ENCODE measurements at regions not wholly inside any gene's neighbourhood (a gene's known extent, or its start where the extent isn't known, plus 50 kb on each side); places are given as distances from the start of the nearest gene placed in this dataset.
"Not testable (repeated sequence)": the region's sequence is repeated elsewhere in the genome, so short reads cannot be mapped to it uniquely, and the experiment has no call there.

DNA sequence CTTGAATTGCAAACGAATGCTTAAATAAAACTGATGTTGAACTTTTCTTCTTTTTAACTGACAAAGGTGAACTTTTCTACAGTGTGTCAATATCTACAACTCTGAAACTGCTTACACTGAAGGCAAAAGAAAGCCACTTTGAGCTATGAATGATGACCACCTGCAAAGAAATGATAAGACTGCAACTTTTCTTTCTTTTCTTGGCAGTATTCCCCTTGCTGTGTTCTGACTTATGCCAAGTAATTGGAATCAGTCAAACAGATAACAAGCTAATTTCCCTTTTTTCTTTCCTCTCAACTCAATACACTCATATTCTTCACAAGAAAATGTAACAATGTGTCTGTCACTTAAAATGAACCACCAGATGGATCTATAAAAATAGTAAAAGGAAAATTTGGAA is 588.1 kb upstream of the BRINP3 start:
- Histone ChIP-seq H3K4me3 (ENCODE audit: control insufficient read depth in 1 of 2, extremely low read depth in 1 of 2, low read length in 1 of 2) (no peak overlapping the region), H3K36me3 (ENCODE audit: control insufficient read depth in 2 of 2, extremely low read depth in 1 of 2, insufficient read depth in 1 of 2, low read length in 1 of 2) (no peaks in the 10 kb centered on the region), H3K27ac (ENCODE audit: low read length) (no peak overlapping the region), H3K4me1 (ENCODE audit: control insufficient read depth in 1 of 2, extremely low read depth in 1 of 2, insufficient read depth in 2 of 2, low read length in 2 of 2) (no peaks in the 10 kb centered on the region), H3K9me3 (no peaks in the 10 kb centered on the region), H3K27me3 (replicated peaks in 1 of 2; ENCODE audit: control insufficient read depth in 2 of 2, extremely low read depth in 1 of 2, insufficient read depth in 2 of 2, low read length in 1 of 2) (no peaks in the 10 kb centered on the region)
- Mint-ChIP-seq H3K27ac (no peak overlapping the region), H3K4me3 (no peak overlapping the region), H3K36me3 (no peaks in the 10 kb centered on the region), H3K4me1 (no peaks in the 10 kb centered on the region), H3K27me3 (no peaks in the 10 kb centered on the region), H3K9me3 (peaks cover 11 to 20% (median 18%) of the 10 kb centered on the region in 3 donors)
- no CpG with 5 or more reads among the region's 1 CpG for WGBS (ENCODE audit: insufficient coverage)
- ATAC-seq (replicated peaks in 1 of 4) (no peak), DNase-seq (no peak)
- POLR2A ChIA-PET: no interaction called here
- CTCF ChIA-PET: no interaction called here

DNA sequence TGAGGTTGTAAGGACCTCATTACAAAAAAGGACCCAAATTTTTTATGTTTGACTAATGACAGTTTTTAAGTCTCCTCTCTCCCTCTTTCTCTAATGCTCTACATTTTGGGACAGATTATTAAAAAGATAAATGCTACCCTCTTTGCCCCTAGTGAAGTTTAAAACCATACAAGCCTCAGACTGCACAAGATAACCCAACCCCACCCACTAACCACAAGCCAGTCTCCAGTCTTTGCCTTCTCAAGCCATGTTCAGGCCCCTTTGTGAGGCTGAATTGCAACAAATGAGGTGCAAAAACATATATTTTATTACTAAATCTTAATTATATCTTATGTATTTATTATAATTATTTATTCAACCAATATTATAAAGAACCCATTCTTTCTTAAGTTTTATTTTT is 597.2 kb upstream of the BRINP3 start:
- H3K4me1 ChIP-seq (ENCODE audit: control insufficient read depth in 1 of 2, extremely low read depth in 1 of 2, insufficient read depth in 2 of 2, low read length in 2 of 2): no peaks in the 10 kb centered on the region
- Mint-ChIP-seq H3K9me3 (peaks cover 3 to 12% (median 5%) of the 10 kb centered on the region in 3 donors), H3K4me3 (no peak overlapping the region), H3K27ac (no peak overlapping the region), H3K36me3 (no peaks in the 10 kb centered on the region), H3K4me1 (no peaks in the 10 kb centered on the region), H3K27me3 (no peaks in the 10 kb centered on the region)
- DNase-seq (no peak), ATAC-seq (replicated peaks in 1 of 4) (no peak)
- no peaks in the 10 kb centered on the region for H3K36me3 ChIP-seq (ENCODE audit: control insufficient read depth in 2 of 2, extremely low read depth in 1 of 2, insufficient read depth in 1 of 2, low read length in 1 of 2)
- no peaks in the 10 kb centered on the region for H3K9me3 ChIP-seq
- H3K4me3 ChIP-seq (ENCODE audit: control insufficient read depth in 1 of 2, extremely low read depth in 1 of 2, low read length in 1 of 2): no peak overlapping the region
- H3K27me3 ChIP-seq (replicated peaks in 1 of 2; ENCODE audit: control insufficient read depth in 2 of 2, extremely low read depth in 1 of 2, insufficient read depth in 2 of 2, low read length in 1 of 2): no peaks in the 10 kb centered on the region
- ChIA-PET CTCF (no interaction called here), POLR2A (no interaction called here)
- H3K27ac ChIP-seq (ENCODE audit: low read length): no peak overlapping the region

DNA sequence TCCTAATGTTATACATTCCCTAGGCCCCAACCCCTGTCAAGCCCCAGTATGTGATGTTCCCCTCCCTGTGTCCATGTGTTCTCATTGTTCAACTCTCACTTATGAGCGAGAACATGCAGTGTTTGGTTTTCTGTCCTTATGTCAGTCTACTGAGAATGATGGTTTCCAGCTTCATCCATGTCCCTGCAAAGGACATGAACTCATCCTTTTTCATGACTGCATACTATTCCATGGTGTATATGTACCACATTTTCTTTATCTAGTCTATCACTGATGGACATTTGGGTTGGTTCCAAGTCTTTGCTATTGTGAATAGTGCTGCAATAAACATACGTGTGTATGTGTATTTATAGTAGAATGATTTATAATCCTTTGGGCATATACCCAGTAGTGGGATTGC is 605.4 kb upstream of the BRINP3 start:
- H3K4me1 ChIP-seq (ENCODE audit: control insufficient read depth in 1 of 2, extremely low read depth in 1 of 2, insufficient read depth in 2 of 2, low read length in 2 of 2); H3K4me1 Mint-ChIP-seq; H3K27me3 Mint-ChIP-seq; POLR2A ChIA-PET; H3K9me3 ChIP-seq; CTCF ChIA-PET; ATAC-seq (replicated peaks in 1 of 4); H3K27ac Mint-ChIP-seq; DNase-seq; H3K36me3 ChIP-seq (ENCODE audit: control insufficient read depth in 2 of 2, extremely low read depth in 1 of 2, insufficient read depth in 1 of 2, low read length in 1 of 2); H3K36me3 Mint-ChIP-seq; H3K27ac ChIP-seq (ENCODE audit: low read length); H3K4me3 Mint-ChIP-seq; H3K4me3 ChIP-seq (ENCODE audit: control insufficient read depth in 1 of 2, extremely low read depth in 1 of 2, low read length in 1 of 2); H3K27me3 ChIP-seq (replicated peaks in 1 of 2; ENCODE audit: control insufficient read depth in 2 of 2, extremely low read depth in 1 of 2, insufficient read depth in 2 of 2, low read length in 1 of 2): not testable (repeated sequence)
- H3K9me3 Mint-ChIP-seq: peaks cover 13 to 30% (median 14%) of the 10 kb centered on the region in 3 donors
- WGBS (ENCODE audit: insufficient coverage): no CpG with 5 or more reads among the region's 2 CpGs

DNA sequence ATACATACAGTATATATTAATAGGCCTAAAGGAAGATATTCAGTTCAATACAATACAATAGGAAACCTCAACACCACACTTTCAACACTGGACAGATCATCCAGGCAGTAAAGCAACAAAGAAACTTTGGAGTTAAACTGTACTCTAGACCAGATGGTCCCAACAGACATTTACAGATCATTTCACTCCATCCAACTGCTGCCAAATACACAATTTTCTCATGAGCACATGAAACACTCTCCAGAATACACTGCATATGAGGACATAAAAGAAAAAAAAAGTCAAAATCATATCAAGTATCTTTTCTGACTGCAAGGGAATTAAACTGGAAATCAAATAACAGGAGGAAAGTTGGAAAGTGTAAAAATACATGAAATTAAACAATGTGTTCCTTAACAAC is 607.5 kb upstream of the BRINP3 start:
- ATAC-seq (replicated peaks in 1 of 4) (no peak), DNase-seq (no peak)
- peaks cover 12 to 25% (median 15%) of the 10 kb centered on the region in 3 donors for H3K9me3 Mint-ChIP-seq
- Histone ChIP-seq H3K9me3 (no peaks in the 10 kb centered on the region), H3K36me3 (ENCODE audit: control insufficient read depth in 2 of 2, extremely low read depth in 1 of 2, insufficient read depth in 1 of 2, low read length in 1 of 2) (no peaks in the 10 kb centered on the region), H3K4me3 (ENCODE audit: control insufficient read depth in 1 of 2, extremely low read depth in 1 of 2, low read length in 1 of 2) (no peak overlapping the region), H3K27ac (ENCODE audit: low read length) (no peak overlapping the region), H3K4me1 (ENCODE audit: control insufficient read depth in 1 of 2, extremely low read depth in 1 of 2, insufficient read depth in 2 of 2, low read length in 2 of 2) (no peaks in the 10 kb centered on the region), H3K27me3 (replicated peaks in 1 of 2; ENCODE audit: control insufficient read depth in 2 of 2, extremely low read depth in 1 of 2, insufficient read depth in 2 of 2, low read length in 1 of 2) (no peaks in the 10 kb centered on the region)
- H3K4me3 Mint-ChIP-seq: no peak overlapping the region
- ChIA-PET POLR2A (no interaction called here), CTCF (no interaction called here)
- no peak overlapping the region for H3K27ac Mint-ChIP-seq
- no peaks in the 10 kb centered on the region for H3K36me3 Mint-ChIP-seq
- H3K27me3 Mint-ChIP-seq: no peaks in the 10 kb centered on the region
- H3K4me1 Mint-ChIP-seq: no peaks in the 10 kb centered on the region

DNA sequence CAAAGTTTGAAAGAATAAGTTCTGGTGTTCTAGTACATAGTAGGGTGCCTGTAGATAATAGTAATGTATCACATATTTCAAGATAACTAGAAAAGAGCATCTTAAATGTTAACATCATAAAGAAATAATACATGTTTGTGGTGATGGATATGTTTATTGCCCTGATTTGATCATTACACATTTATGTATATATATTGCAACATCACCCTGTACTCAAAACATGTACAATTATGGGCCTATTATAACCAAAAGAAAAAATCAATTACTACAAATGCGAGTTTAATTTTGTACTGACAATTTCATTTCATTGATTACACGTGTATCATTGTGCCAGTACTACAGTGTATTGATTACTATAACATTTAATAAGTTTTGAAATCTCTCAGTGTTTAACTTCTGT is 609.2 kb upstream of the BRINP3 start:
- DNase-seq (no peak), ATAC-seq (replicated peaks in 1 of 4) (no peak)
- H3K27me3 ChIP-seq (replicated peaks in 1 of 2; ENCODE audit: control insufficient read depth in 2 of 2, extremely low read depth in 1 of 2, insufficient read depth in 2 of 2, low read length in 1 of 2): no peaks in the 10 kb centered on the region
- Mint-ChIP-seq H3K36me3 (no peaks in the 10 kb centered on the region), H3K27ac (no peak overlapping the region), H3K4me3 (no peak overlapping the region), H3K9me3 (peaks cover 12 to 13% (median 13%) of the 10 kb centered on the region in 3 donors), H3K4me1 (no peaks in the 10 kb centered on the region), H3K27me3 (no peaks in the 10 kb centered on the region)
- H3K4me3 ChIP-seq (ENCODE audit: control insufficient read depth in 1 of 2, extremely low read depth in 1 of 2, low read length in 1 of 2): no peak overlapping the region
- no peaks in the 10 kb centered on the region for H3K36me3 ChIP-seq (ENCODE audit: control insufficient read depth in 2 of 2, extremely low read depth in 1 of 2, insufficient read depth in 1 of 2, low read length in 1 of 2)
- no peaks in the 10 kb centered on the region for H3K9me3 ChIP-seq
- no peak overlapping the region for H3K27ac ChIP-seq (ENCODE audit: low read length)
- no peaks in the 10 kb centered on the region for H3K4me1 ChIP-seq (ENCODE audit: control insufficient read depth in 1 of 2, extremely low read depth in 1 of 2, insufficient read depth in 2 of 2, low read length in 2 of 2)
- ChIA-PET POLR2A (no interaction called here), CTCF (no interaction called here)
- WGBS (ENCODE audit: insufficient coverage): no CpG with 5 or more reads among the region's 2 CpGs

DNA sequence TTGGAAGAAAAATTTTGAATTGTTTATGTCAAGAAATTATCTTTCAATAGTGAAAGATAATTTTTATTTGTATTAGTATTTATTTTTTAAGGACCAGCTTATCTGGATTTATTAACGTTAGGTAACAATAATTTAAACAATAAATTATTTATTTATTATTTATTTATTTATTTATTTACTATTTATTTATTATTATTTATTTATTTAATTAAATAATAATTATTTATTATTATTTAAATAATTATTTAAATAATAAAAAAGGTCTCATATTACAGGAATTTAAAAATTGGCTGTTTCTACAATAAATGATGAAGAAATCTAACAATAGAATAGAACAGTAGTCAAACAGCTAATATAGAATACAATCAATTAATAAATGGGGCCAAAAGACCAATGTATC is 618.7 kb upstream of the BRINP3 start:
- Mint-ChIP-seq H3K27me3 (no peaks in the 10 kb centered on the region), H3K4me1 (no peaks in the 10 kb centered on the region), H3K36me3 (no peaks in the 10 kb centered on the region), H3K27ac (no peak overlapping the region), H3K9me3 (peaks cover 20 to 24% (median 20%) of the 10 kb centered on the region in 3 donors), H3K4me3 (no peak overlapping the region)
- Histone ChIP-seq H3K27ac (ENCODE audit: low read length) (no peak overlapping the region), H3K9me3 (no peaks in the 10 kb centered on the region), H3K27me3 (replicated peaks in 1 of 2; ENCODE audit: control insufficient read depth in 2 of 2, extremely low read depth in 1 of 2, insufficient read depth in 2 of 2, low read length in 1 of 2) (no peaks in the 10 kb centered on the region), H3K4me3 (ENCODE audit: control insufficient read depth in 1 of 2, extremely low read depth in 1 of 2, low read length in 1 of 2) (no peak overlapping the region), H3K4me1 (ENCODE audit: control insufficient read depth in 1 of 2, extremely low read depth in 1 of 2, insufficient read depth in 2 of 2, low read length in 2 of 2) (no peaks in the 10 kb centered on the region), H3K36me3 (ENCODE audit: control insufficient read depth in 2 of 2, extremely low read depth in 1 of 2, insufficient read depth in 1 of 2, low read length in 1 of 2) (no peaks in the 10 kb centered on the region)
- ChIA-PET CTCF (no interaction called here), POLR2A (no interaction called here)
- DNase-seq: no peak
- ATAC-seq (replicated peaks in 1 of 4): no peak
- no CpG with 5 or more reads among the region's 1 CpG for WGBS (ENCODE audit: insufficient coverage)

DNA sequence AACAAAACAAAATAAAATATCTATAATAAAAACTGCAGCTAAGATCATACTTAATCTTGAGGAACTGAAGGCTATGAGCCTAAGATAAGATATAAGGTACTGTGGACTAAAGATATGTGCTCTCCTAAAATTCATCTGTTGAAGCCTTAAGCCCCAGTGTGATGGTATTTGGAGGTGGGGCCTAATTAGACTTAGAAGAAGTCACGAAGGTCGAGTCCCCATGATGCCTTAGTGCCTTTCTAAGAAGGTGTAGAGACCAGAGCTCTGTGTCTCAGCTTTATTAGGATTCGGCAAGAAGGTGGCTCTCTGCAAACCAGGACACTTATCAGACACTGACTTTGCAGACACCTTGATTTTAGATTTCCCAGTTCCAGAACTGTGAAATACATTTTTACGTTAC is 622.0 kb upstream of the BRINP3 start:
- POLR2A ChIA-PET: no interaction called here

More for the DNA sequence above, 622.0 kb upstream of the BRINP3 start:
- Histone ChIP-seq H3K36me3 (ENCODE audit: control insufficient read depth in 2 of 2, extremely low read depth in 1 of 2, insufficient read depth in 1 of 2, low read length in 1 of 2) (no peaks in the 10 kb centered on the region), H3K27ac (ENCODE audit: low read length) (no peak overlapping the region), H3K4me1 (ENCODE audit: control insufficient read depth in 1 of 2, extremely low read depth in 1 of 2, insufficient read depth in 2 of 2, low read length in 2 of 2) (no peaks in the 10 kb centered on the region), H3K27me3 (replicated peaks in 1 of 2; ENCODE audit: control insufficient read depth in 2 of 2, extremely low read depth in 1 of 2, insufficient read depth in 2 of 2, low read length in 1 of 2) (no peaks in the 10 kb centered on the region), H3K4me3 (ENCODE audit: control insufficient read depth in 1 of 2, extremely low read depth in 1 of 2, low read length in 1 of 2) (no peak overlapping the region), H3K9me3 (no peaks in the 10 kb centered on the region)
- Mint-ChIP-seq H3K27ac (no peak overlapping the region), H3K4me3 (no peak overlapping the region), H3K27me3 (no peaks in the 10 kb centered on the region), H3K9me3 (peaks cover 14 to 19% (median 14%) of the 10 kb centered on the region in 3 donors), H3K36me3 (no peaks in the 10 kb centered on the region), H3K4me1 (no peaks in the 10 kb centered on the region)
- CTCF ChIA-PET: interaction anchor here in 1 of 2 donors (0.7 kb wide), 1 partner anchor 50 kb away, joined by 3 read pairs; no protein-coding TSS in a partner anchor
- WGBS (ENCODE audit: insufficient coverage): no CpG with 5 or more reads among the region's 4 CpGs
- DNase-seq (no peak), ATAC-seq (replicated peaks in 1 of 4) (no peak)

Measured in T-cell (primary cell).